ENCODE measurements at regions not wholly inside any gene's neighbourhood (a gene's known extent, or its start where the extent isn't known, plus 50 kb on each side); places are given as distances from the start of the nearest gene placed in this dataset.
"Not testable (repeated sequence)": the region's sequence is repeated elsewhere in the genome, so short reads cannot be mapped to it uniquely, and the experiment has no call there.

DNA sequence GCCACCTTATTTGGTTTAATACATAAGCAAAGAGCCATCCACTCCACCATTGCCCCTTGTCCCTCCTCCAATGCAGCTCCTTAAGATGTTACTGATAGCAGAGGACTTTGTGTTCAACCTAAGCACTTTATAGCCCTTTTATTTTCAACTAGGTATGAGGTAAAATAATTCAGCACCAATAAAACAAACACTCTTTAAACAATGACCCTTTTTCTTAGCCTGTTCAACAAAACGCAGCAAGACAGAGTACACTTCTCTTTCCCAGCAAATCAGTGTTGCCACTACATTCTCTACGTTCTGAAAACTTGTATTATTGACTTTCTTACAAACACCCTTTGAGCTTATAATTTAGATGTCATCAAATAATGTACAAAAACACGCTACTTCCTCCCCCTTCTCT, 104.0 kb upstream of the IGLL5 start:
- DNase-seq (ENCODE audit: low spot score): no peak

DNA sequence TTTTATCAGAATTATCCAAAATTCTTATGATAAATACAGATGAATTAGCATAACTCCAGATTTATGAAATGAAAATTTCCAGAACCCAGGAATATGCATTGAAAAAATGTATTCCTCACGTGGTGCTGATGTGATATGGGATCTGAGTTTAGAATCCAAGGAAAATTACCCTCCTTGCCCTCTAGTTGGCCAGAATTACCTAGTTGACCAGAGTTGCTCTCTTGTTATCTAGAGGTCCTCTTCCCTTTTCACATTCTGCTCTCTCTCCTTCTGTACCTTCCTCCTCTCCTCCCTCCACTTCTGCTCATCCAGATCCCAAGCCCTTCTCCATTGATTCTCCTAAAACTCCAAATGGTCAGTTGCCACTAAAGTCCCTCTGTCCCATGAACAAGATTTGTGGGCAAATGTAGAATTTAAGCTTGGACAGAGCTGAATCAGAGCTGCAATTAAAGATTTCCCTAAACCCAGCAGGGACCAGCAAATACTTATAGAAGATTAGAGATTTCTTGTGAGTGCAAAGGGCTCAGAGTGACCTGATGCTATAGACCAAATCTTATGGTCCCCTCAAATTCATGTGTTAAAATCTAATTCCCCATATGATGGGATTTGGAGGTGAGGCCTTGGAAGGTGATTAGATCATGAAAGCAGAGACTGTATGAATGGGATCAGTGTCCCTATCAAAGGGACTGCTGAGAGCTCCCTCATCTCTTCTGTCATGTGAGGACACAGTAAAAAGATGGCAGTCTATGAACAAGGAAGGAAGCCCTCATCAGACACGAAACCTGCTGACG, 103.2 kb upstream of the IGLL5 start:
- DNase-seq (ENCODE audit: low spot score): no peak

DNA sequence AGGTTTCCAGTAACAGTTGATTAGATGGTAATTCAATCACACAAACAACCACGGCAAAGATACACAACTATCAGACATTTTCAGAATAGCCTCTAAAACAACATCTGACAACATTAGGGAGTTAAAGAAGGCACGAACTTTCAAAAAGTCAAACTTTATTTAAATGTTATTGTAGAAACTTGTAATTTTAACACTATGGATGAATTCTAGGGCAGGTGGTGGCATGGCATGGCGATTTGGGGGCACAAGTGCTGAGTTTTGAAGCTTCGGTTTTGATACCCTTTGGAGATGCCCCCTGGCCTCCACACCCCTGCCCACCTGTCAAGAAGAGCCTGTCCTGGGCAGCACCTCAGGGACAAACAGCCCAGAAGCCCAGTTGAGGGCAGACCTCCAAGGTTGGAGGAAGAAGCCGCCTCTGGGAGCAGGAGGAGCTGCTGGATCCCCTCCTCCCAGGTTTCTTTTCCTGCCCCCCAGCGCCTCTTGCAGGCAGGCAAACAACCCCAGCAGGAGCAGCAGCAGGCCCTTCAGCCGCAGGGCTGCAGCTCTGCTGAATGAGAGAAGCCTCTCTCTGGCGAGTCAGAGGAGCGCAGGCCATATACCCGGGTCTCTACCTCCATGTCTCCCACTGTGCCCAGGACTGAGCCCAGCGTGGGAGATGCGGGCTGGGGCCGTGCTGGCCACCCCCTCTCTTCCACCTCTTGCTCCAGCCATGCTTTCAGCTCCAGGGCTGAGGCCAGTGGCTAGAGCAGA, 102.1 kb upstream of the IGLL5 start:
- no peak for DNase-seq (ENCODE audit: low spot score)

DNA sequence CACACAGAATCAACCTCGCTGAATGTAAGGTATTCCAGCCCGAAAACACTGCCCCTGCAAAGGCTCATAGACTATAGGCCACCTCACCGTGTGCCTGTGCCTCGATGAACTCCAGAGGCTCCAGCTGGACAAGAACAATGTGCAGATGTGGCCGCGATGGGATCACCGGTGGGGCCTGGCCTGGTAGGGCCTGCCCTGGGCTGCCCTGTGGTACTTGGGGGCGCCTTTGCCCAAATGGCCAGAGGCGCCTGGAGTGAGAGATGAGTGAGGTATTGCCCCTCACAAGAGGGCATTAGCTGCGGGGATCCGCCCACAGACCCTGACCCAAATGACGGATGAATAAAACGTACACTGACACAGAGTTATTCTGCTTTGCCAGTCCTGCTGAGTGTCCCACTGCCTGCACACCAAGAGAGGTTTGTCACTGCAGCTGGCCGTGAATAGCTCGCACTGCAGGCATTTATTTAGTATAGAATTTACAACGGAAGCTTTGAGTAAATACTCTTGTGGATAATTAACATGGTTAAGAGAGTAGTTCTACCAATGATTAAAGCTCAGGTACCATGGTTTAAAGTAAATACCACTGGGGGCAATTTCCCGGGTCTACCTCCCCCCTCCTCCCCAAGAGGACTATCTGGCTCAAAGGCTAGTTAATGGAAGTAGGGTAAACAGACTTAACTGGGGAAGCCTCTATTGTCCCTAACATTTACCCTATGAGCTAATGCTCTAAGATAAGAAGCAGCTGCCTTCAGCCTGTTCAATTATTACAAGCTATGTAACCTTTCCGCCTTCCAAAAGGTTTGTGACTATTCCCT, 101.1 kb upstream of the IGLL5 start:
- DNase-seq (ENCODE audit: low spot score): no peak

DNA sequence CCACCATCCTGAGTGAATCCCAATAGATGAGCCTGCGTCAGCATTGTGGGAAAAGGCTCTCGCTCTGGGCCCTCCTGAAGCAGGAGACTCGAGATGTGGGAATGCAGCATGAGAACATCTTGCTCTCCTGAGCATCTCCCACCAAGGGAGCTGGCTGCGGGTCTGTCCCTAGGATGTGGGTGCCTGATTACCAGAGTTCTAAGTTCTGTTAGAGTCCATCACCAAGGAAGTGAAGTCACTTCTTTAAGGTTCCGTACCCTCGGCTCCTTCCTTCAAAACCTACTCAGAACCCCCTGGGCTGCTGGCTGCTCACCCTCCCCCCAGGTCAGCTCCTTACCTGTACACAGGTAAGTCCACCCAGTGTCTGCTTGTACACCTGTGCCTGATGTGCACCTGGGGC, 100.5 kb upstream of the IGLL5 start:
- DNase-seq (ENCODE audit: low spot score): no peak

DNA sequence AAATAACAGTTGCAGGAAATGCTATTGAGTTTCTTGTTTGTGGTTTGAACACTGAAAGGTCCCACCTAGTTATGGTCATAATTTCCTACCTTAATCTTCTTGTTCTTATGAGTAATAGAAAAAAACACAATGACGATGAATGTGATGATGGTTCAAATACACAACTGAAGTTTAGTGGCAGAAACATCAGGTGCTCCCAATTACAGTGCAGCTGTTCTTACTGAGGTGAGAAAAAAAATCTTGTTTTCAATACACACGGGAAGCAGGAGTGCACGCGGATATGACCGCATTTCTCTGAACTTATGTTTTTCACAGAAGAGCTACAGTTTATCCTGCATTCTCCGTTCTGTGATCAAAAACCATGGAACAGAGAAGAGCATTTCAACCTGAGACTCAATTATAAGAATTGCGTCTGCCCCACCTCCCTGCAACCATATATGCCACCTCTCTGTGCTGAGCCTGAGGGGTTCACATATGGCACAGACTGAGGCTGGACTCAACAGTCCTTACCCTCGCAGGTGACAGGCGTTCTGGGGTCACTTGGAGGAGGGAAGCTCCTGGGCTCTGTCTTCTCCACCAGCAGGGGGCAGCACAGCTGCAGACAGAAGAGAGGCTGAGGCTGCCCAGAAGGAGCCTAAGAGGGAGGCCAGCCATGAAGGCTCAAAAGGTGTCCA, 99.7 kb upstream of the IGLL5 start:
- DNase-seq (ENCODE audit: low spot score): peak; percentile 36

DNA sequence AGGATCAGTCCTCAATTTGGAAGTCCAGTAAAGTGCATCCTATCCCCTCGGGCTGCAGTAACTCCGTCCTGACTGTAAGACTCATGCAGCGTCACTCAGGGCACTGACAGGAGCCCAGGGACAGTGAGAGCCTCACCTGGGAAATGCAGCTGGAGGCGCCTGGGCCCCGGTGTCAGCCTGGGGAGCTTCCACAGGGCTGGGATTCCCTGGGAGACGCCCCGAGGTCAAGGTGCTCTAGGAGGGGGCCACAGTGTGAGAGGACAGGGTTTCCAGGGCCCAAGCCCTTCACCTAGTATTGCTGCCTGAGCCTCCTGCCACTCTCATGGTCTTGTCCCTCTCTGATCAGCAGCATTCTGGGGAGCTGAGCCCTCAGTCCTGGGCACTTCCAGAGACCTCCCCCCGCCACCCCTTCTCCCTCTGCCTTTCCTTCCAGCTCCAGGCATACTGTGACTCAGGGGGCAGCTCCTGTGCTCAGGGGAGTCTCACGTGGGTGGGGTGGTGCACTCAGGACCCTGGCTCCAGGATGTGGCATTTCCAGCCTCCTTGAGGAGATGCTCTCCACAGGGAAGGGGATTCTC, 99.1 kb upstream of the IGLL5 start:
- DNase-seq (ENCODE audit: low spot score): no peak

DNA sequence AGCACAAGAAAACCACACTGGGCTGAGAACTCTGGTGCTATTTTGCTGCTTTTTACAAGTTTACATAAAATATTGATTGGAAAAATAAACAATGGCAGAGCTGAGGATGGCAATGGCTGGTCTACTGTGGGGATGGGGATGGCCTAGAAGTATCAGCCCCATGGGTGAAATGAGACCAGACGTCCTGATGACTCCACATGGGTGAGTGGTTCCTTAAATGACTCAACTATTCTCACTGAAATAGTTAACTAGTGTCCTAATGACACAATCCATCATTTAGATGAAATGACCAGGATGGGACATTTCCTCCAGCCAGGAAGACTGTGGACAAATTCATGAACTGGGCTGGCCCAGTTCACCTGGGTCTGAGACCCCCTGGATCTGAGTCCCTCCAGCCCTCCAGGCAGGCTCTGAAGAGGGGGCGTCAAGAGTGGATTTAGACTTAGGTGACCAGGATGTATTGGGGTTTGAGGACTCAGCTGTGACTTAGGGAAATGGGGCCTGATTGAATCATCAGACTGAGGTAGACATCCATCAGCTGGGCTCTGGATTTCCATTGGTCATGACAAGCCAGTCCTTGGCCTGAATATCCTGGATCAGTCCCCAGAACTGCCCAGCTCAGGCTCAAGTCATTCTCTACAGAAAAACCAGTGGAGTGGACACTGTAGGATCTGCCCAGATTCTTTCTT, 98.2 kb upstream of the IGLL5 start:
- no peak for DNase-seq (ENCODE audit: low spot score)

DNA sequence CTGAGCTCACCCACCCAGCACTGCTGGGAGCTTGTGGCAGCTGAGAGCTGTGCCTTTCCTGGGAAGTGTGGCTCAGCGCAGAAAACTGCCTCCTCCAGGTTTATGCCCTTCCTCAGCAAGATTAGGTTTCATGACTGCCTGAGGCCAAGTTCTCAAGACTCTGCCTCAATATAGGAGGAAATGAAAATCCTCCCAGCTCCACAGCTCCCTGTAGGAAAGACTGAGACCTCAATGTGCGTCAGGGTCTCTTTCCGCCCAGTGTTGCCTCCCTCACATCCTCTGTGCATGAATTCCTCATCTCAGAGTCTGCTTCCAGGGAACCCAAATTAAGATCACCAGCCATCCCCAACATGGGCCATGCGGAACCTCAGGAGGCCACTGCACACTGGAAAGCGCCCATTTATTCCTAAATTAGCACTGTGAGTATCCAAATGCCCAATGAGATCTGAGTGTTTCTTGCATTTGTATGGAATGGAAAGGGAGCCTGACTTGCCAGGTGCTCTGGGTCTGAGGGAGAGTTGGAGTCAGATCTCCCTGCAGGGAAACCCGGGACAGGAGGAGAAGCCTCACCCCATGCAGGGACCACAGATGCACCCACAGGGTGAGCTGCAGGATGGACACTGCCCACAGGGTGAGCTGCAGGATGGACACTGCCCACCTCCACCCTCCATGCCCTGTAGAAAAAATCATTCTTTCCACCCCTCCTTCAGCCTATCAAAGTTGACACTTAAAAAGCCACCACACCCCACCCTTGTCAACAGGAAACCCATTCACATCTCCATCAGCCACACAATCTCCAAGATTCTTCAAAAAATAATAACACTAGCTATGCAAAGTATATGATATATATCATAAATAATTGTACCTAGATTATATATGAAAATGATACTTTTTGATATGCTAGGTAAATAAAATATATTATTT, 97.4 kb upstream of the IGLL5 start:
- no peak for DNase-seq (ENCODE audit: low spot score)

DNA sequence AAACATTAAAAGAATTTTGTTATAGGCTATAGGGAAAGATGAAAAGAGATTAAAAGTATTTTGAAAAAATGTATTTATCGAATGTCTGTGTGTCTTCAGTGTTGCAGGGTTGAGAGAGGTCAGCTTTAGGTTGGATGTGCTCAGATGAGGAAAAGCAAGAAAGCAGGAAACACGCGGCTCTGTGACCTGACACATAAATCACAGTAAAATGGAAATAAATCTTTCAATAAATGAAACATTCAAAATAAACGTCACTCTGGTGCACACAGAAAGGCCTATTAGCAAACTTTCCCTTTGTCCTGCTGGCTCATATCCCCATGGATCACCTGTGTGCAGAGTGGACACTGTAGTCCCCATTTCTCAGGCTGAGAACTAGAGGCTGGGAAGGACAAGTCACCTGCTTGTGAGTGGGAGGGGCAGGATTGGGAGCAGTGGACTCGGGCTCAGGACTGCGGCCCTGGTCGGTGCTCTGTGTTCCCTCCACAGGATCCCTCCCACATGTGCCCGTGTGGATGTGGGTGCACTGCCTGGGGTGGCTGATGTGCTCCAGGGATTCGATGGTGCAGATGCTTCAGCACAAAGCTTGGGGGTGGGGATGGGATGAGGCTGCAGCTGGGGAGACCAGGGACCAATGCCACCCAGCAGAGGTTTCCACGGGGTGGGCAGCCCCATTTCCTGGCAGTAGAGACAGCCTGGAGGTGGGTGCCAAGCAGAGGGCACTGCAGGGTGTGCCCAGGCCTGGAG, 96.0 kb upstream of the IGLL5 start:
- no peak for DNase-seq (ENCODE audit: low spot score)

DNA sequence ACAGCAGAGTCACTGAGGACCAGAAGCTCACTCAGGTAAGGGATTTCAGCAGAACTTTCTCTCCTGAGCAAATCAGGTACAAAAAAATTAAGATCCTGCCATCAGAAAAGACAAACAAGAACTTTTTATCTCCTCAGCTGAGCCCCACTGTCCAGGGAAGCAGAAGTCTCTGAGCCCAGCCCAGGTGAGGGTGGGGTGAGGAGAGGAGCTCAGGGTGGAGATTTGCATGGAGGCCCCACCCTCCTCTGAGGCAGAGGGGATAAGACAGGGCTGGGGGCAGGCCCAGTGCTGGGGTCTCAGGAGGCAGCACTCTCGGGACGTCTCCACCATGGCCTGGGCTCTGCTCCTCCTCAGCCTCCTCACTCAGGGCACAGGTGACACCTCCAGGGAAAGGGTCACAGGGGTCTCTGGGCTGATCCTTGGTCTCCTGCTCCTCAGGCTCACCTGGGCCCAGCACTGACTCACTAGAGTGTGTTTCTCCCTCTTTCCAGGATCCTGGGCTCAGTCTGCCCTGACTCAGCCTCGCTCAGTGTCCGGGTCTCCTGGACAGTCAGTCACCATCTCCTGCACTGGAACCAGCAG, 95.3 kb upstream of the IGLL5 start:
- not testable (repeated sequence) for DNase-seq (ENCODE audit: low spot score)

DNA sequence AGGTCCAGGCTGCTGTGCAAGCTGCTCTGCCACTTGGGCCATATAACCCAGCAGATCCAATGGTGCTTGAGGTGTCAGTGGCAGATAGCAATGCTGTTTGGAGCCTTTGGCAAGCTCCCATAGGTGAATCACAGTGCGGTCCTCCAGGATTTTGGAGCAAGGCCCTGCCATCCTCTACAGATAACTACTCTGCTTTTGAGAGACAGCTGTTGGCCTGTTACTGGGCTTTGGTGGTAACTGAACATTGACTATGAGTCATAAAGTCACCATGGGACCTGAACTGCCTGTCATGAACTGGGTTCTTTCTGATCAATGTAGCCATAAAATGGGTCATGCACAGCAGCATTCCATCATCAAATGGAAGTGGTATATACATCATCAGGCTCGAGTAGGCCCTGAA, 92.0 kb upstream of the IGLL5 start:
- DNase-seq (ENCODE audit: low spot score): not testable (repeated sequence)

DNA sequence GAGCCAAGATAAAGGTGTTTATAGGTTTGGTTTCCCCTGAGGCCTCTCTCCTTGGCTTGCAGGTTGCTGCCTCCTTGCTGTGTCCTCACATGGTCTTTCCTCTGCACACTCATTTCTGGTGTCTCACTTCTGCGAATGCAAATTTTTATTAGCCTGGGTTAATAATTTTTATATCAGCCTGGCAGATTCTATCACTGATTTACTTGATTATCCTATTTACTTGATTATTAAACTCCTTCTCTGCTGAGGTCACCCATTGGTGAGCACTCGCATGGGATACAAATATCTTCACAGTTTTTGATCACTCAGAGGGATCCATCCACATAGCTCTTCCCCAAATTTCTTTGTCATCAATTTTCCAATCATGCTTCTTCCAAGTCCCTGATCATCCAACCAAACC, 90.9 kb upstream of the IGLL5 start:
- no peak for DNase-seq (ENCODE audit: low spot score)

DNA sequence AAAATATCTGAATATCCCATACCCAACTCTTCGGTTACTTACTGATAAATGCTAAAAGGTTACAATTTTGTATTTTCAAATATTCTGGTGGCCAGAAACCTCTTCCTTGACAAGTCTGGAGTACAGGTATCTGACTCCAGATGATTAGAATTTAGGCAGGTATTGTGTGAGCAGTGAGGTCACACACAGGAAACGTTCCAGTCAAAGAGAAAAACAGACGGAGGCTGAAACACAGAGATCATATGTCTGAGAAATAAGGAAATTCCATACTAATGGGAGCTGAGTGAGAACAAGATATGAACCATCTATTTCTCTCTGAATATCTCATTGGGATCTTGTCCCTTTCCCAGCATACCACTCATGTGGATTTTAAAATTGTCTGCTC, 89.4 kb upstream of the IGLL5 start:
- DNase-seq (ENCODE audit: low spot score): no peak

DNA sequence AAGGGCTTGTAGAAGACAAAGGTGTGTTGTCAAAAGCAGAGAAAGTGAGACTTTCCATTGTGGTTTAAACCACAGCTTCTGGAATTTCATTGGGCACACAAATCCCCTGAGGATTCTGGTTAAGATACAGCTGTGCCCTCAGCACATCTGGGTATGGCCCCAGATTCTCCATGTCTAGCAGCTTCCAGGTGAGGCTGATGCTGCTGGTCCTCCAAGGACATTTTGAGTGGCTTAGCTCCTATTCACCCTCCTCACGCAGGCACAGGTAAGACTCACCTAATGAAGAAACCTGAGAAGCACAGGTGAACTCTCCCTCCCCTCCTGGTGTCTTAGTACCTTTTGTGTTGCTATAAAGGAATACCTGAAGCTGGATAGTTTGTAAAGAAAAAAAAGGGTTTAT, 88.9 kb upstream of the IGLL5 start:
- DNase-seq (ENCODE audit: low spot score): no peak

DNA sequence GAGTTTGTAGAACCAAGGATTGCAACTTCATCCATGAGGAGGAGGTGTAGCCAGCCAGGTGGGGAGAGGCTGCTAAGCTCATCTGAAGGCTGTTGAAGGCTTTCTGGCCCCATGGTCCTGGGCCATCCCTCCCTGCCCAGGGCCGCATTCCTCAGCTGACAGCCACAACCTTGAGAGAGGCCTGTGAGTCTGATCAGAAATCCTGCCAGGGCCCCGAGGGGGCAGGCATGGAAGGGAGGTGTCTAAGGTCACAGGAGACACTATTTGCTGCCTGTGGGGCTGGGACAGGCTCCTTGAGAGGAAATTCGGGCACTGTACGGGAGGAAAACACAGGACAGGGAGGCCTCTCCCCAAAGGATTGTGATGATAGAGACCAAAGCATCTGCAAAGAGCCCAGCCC, 88.1 kb upstream of the IGLL5 start:
- no peak for DNase-seq (ENCODE audit: low spot score)

DNA sequence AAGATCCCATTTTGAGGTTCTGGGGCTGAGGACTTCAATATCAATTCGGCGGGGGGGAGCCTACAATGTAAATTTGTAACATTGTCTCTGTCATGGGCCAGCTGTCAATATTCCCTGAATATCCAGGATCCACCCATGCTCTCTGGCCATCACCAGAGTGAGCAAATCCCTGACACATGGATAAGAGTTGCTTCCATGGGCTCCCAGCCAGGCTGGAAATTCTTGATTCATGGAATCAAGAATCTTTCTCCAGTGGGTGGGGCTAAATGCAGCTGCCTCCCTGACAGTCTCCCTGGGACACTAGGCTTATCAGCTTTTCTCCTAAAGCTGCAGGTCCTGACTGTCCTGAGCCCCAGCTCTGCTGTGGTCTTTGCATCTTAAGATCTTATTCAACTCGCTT, 86.9 kb upstream of the IGLL5 start:
- DNase-seq (ENCODE audit: low spot score): no peak

DNA sequence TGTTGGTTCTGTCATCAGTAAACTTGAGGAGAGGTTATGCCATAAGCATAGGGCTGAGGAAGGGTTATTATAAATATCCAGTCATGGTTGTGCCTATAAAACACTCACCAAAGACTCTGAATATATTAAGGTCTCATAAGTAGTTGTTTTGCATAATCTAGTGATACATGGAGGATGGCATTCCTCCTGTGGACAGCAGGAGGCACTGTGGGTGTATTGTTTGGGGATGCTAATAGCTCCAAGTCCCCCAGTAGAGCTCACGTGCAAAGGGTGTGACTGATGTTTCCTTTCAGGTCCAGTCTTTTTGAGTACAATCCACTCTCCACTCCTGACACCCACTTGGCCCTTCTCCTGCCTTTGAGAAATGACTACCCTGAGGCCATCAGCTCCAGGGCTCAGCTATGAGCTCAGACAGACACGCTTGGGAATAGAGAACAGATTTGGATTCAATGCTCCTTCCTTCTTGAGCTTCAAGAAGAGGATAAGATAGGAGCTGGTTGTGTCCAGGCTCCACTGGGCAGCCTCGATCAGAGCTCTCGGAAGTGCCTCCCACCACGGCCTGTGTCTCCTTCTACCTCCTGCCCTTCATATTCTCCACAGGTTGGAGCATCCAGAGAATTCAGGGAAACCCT, 85.2 kb upstream of the IGLL5 start:
- no peak for DNase-seq (ENCODE audit: low spot score)

Measured in hepatic stellate cell (primary cell).